ENCODE measurements at regions not wholly inside any gene's neighbourhood (a gene's known extent, or its start where the extent isn't known, plus 50 kb on each side); places are given as distances from the start of the nearest gene placed in this dataset.

- no peak for TF ChIP-seq NR2C2 (IDR thresholded peaks at IDR 0.05; ENCODE audit: borderline replicate concordance, control insufficient read depth, insufficient read length, low read depth)
- TF ChIP-seq KDM1A (IDR thresholded peaks at IDR 0.05; ENCODE audit: borderline replicate concordance) = no peak
- no peak for TF ChIP-seq PAX8 (IDR thresholded peaks at IDR 0.05)
- TF ChIP-seq NFYB (IDR thresholded peaks at IDR 0.05; ENCODE audit: insufficient read depth, low read depth, low read length) = no peak
- no peak for TF ChIP-seq NFYA (IDR thresholded peaks at IDR 0.05; ENCODE audit: borderline replicate concordance, low read depth, low read length)
- no peak for TF ChIP-seq ZNF592 (IDR thresholded peaks at IDR 0.05)
- no peak for TF ChIP-seq NFXL1 (IDR thresholded peaks at IDR 0.05; ENCODE audit: borderline replicate concordance)
- no peak for TF ChIP-seq MEF2A (IDR thresholded peaks at IDR 0.05; ENCODE audit: insufficient read depth, low read depth, low read length)
- no peak for TF ChIP-seq WRNIP1 (IDR thresholded peaks at IDR 0.05; ENCODE audit: borderline replicate concordance, low read depth, low read length)
- no peak for ATAC-seq
- intact Hi-C loops (cut with micrococcal nuclease; ENCODE audit: unreplicated experiment) (no loop called here), in situ Hi-C loops (cut with MboI) (no loop called here)
- Histone ChIP-seq H3K36me3 (ENCODE audit: control insufficient read depth in 2 of 2, insufficient read depth in 2 of 2, low read length in 1 of 2) (no peaks in the 10 kb centered on the region), H3K79me2 (ENCODE audit: control insufficient read depth, insufficient read depth, low read length) (no peaks in the 10 kb centered on the region), H3K27me3 (replicated peaks in 1 of 2; ENCODE audit: control insufficient read depth in 2 of 2, insufficient read depth in 2 of 2, low read length in 1 of 2) (no peaks in the 10 kb centered on the region), H3K9ac (ENCODE audit: control insufficient read depth, insufficient read depth, low read length) (no peak overlapping the region), H3K4me2 (ENCODE audit: control insufficient read depth, insufficient read depth) (no peak overlapping the region), H3K4me1 (ENCODE audit: control insufficient read depth, insufficient read depth, low read length) (no peaks in the 10 kb centered on the region), H3K9me3 (replicated peaks; ENCODE audit: control insufficient read depth, insufficient read depth, low read length) (no peaks in the 10 kb centered on the region), H4K20me1 (ENCODE audit: control insufficient read depth, insufficient read depth) (no peaks in the 10 kb centered on the region), H2AFZ (ENCODE audit: control insufficient read depth, low read depth, low read length) (no peak overlapping the region), H3K27ac (ENCODE audit: control insufficient read depth, insufficient read depth) (no peak overlapping the region), H3K4me3 (no peak overlapping the region)
- ChIA-PET POLR2A (no interaction called here), CTCF (interaction anchor here (1.2 kb wide), 1 partner anchor 22 kb away, joined by 3 read pairs; no protein-coding TSS in a partner anchor), RAD21 (ENCODE audit: unreplicated experiment) (no interaction called here), SMC1A (ENCODE audit: uncharacterized antibody, unreplicated experiment) (interaction anchor here (0.6 to 1.0 kb wide), 3 partner anchors 26 to 511 kb away, joined by 3 to 4 read pairs (median 3); no protein-coding TSS in a partner anchor)
- BruUV-seq (replicated peaks) = no TSS peak
- 0% methylated on average over 1 of the region's 1 CpG for WGBS (ENCODE audit: insufficient coverage, insufficient replicate concordance, low lambda C conversion rate, missing lambda C conversion rate)
- no peak for DNase-seq (ENCODE audit: low read depth, low spot score)
- FAIRE-seq = no peak
These were observed 760.8 kb upstream of the ARPP21 start for GRCh38 chr3:34878488-34878887.
